ENCODE measurements at regions not wholly inside any gene's neighbourhood (a gene's known extent, or its start where the extent isn't known, plus 50 kb on each side); places are given as distances from the start of the nearest gene placed in this dataset.

DNA sequence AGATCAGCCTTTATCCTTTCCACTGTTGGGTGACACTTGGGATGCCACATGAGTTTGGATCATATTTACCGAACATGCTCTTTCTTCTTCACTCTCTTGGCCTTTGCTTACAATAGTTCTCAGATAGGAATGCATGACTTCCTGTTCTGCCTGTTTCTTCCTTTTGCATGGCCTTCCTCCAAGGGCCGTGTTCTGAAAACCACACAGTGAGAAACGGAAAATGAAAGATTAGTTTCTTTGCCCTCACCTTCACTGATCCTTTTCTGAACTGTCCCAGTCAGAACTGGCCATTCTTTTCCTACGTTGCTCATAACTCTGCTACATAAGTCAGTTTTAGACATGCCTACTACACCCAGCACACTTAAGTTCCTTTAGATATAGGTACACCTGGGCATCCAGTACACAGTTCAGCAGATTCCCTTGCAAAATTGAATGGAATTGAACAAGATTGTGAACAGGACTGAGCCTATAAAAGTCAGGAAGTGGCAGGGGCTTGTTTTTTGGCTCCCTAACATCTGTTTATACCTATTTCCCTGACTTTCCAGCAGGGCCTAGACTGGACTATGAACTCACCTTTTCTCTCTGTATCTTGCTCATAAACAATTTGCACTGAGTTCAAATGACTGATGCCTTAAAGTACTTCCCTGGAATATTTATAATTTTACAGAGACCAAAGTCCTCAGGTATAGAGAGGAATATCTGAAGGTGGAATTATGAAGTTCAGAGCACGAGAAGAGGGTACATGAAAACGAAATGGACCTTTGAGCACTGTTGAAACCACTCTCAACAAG, 186.4 kb upstream of the ST6GAL2 start:
- ATAC-seq: no peak
- H3K36me3 ChIP-seq (replicated peaks in 1 of 2; ENCODE audit: insufficient read depth in 1 of 2, low read depth in 2 of 2): no peaks in the 10 kb centered on the region
- intact Hi-C loops (cut with DNase I): no loop called here
- WGBS, 2 donors: 37 to 44% methylated on average over 6 of the region's 6 CpGs
- no peaks in the 10 kb centered on the region for H3K4me1 ChIP-seq
- no peaks in the 10 kb centered on the region for H3K9me3 ChIP-seq
- no peaks in the 10 kb centered on the region for H3K27me3 ChIP-seq
- no peak for DNase-seq
- TF ChIP-seq, protein P1, sequence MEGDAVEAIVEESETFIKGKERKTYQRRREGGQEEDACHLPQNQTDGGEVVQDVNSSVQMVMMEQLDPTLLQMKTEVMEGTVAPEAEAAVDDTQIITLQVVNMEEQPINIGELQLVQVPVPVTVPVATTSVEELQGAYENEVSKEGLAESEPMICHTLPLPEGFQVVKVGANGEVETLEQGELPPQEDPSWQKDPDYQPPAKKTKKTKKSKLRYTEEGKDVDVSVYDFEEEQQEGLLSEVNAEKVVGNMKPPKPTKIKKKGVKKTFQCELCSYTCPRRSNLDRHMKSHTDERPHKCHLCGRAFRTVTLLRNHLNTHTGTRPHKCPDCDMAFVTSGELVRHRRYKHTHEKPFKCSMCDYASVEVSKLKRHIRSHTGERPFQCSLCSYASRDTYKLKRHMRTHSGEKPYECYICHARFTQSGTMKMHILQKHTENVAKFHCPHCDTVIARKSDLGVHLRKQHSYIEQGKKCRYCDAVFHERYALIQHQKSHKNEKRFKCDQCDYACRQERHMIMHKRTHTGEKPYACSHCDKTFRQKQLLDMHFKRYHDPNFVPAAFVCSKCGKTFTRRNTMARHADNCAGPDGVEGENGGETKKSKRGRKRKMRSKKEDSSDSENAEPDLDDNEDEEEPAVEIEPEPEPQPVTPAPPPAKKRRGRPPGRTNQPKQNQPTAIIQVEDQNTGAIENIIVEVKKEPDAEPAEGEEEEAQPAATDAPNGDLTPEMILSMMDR (IDR thresholded peaks at IDR 0.05): no peak
- no peak for TF ChIP-seq POLR2A (IDR thresholded peaks at IDR 0.05)
- H3K27ac ChIP-seq: no peak overlapping the region
- no peak overlapping the region for H3K4me3 ChIP-seq

DNA sequence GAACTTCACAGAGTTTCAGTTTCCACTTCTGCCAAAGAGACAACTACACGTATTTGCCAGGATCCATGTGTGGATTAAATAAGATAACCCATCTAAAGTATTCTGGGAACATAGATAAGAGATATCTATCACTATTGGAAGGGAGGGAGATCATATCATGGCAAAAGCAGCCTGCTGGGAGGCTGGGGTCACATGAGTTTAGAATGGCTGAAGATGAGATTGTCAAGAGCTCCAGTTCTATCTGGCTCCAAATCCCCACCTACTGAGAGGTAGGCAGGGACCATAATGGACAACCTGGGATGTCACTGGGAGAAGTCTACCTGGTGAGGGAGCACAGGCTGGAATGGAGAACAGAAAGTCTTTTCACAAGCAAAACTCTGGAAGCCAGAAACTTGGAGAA, 192.6 kb upstream of the ST6GAL2 start:
- ATAC-seq (no peak), DNase-seq (no peak)
- TF ChIP-seq, protein P1 (IDR thresholded peaks at IDR 0.05): no peak
- TF ChIP-seq POLR2A (IDR thresholded peaks at IDR 0.05): no peak
- Histone ChIP-seq H3K4me1 (no peaks in the 10 kb centered on the region), H3K4me3 (no peak overlapping the region), H3K36me3 (replicated peaks in 1 of 2; ENCODE audit: insufficient read depth in 1 of 2, low read depth in 2 of 2) (no peaks in the 10 kb centered on the region), H3K27me3 (no peaks in the 10 kb centered on the region), H3K9me3 (no peaks in the 10 kb centered on the region), H3K27ac (no peak overlapping the region)
- intact Hi-C loops (cut with DNase I): no loop called here
- 26 to 38% methylated on average over 1 of the region's 1 CpG for WGBS, 2 donors

DNA sequence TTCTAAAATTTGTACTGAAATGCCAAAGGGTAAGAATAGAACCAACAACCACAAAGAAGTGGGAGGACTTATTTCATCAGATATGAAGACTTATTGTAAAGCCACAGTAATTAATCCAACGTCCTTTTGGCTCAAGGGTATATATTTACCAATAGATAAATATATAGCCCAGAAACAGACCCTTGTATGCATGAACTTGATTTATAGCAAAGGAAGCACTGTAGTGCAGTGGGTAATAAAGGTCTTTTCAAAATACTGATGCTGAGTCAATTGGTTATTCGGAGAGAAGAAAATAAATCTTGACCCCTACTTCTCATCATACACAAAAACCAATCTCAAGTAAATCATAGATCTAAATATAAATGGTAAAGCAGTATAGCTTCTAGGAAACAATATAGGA, 200.5 kb upstream of the ST6GAL2 start:
- no peak overlapping the region for H3K27ac ChIP-seq
- H3K4me1 ChIP-seq: no peaks in the 10 kb centered on the region
- intact Hi-C loops (cut with DNase I): no loop called here
- TF ChIP-seq, protein P1 (IDR thresholded peaks at IDR 0.05): no peak
- no peak for TF ChIP-seq POLR2A (IDR thresholded peaks at IDR 0.05)
- H3K36me3 ChIP-seq (replicated peaks in 1 of 2; ENCODE audit: insufficient read depth in 1 of 2, low read depth in 2 of 2): no peaks in the 10 kb centered on the region
- H3K27me3 ChIP-seq: no peaks in the 10 kb centered on the region
- DNase-seq (no peak), ATAC-seq (no peak)
- no peak overlapping the region for H3K4me3 ChIP-seq
- H3K9me3 ChIP-seq: no peaks in the 10 kb centered on the region
- 48 to 56% methylated on average over 2 of the region's 2 CpGs for whole genome bisulfite sequencing, 2 donors

DNA sequence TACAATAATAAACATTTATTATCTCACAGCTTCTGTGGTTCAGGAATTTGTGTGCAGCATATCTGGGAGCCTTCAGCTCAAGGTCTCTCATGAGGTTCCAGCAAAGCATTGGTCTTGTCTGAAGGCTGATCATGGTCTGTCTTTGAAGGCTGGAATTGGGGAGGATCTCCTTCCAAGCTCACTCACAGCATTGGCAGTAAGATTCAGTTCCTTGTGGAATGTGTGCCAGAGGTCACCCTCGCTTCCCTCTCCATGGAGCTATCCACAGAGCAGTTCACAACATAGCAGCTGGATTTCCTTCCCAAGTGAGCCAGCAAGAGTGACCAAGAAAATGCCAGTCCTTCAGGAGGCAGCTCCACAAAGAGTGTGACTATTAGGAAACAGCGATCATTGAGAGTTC, 202.2 kb upstream of the ST6GAL2 start:
- WGBS, 2 donors: 65 to 87% methylated on average over 2 of the region's 2 CpGs
- intact Hi-C loops (cut with DNase I): no loop called here
- Histone ChIP-seq H3K27me3 (no peaks in the 10 kb centered on the region), H3K36me3 (replicated peaks in 1 of 2; ENCODE audit: insufficient read depth in 1 of 2, low read depth in 2 of 2) (no peaks in the 10 kb centered on the region), H3K27ac (no peak overlapping the region), H3K4me1 (no peaks in the 10 kb centered on the region), H3K9me3 (no peaks in the 10 kb centered on the region), H3K4me3 (no peak overlapping the region)
- TF ChIP-seq, protein P1 (IDR thresholded peaks at IDR 0.05): no peak
- no peak for TF ChIP-seq POLR2A (IDR thresholded peaks at IDR 0.05)
- DNase-seq: no peak
- ATAC-seq: no peak
